HepG2 (cell line): ENCODE measurements at regions not wholly inside any gene's neighbourhood (a gene's known extent, or its start where the extent isn't known, plus 50 kb on each side); places are given as distances from the start of the nearest gene placed in this dataset.

ENCODE experiments used
- ATF4 ChIP-seq, 2 experiments: fragments of 450-650 bp in 1 of 2; sonication (generic) in 1 of 2; formaldehyde crosslinking; IDR thresholded peaks; 2 replicates each; pipeline versions ENCODE4 v1.5.0 to v1.8.0; 2020 to 2022; ENCODE audit warnings: mild to moderate bottlenecking in 1 of 2, missing genetic modification reagents in 1 of 2
- FOXK1 ChIP-seq: sonication (generic); formaldehyde crosslinking; IDR thresholded peaks from 2 replicates; pipeline ENCODE4 v1.4.0; 2020; ENCODE audit warnings: low read depth, missing genetic modification reagents, borderline replicate concordance
- HNRNPLL ChIP-seq: fragments of 200-400 bp; formaldehyde crosslinking; IDR thresholded peaks from 2 replicates; pipeline ENCODE4 v1.6.1; 2017; ENCODE audit warnings: mild to moderate bottlenecking, low read depth, low read length; ENCODE audit not compliant: poor library complexity, severe bottlenecking
- MEF2D ChIP-seq: sonication (generic); formaldehyde crosslinking; IDR thresholded peaks from 2 replicates; pipeline ENCODE4 v1.5.1; 2020; ENCODE audit warnings: mild to moderate bottlenecking, missing genetic modification reagents
- NCOA5 ChIP-seq: sonication (generic); formaldehyde crosslinking; IDR thresholded peaks from 2 replicates; pipeline ENCODE4 v1.4.0; 2020; ENCODE audit warnings: missing genetic modification reagents
- PCBP2 ChIP-seq: fragments of 200-400 bp; formaldehyde crosslinking; optimal IDR thresholded peaks from 2 replicates; pipeline ENCODE3; 2018; ENCODE audit warnings: low read length, low read depth; ENCODE audit not compliant: poor library complexity, severe bottlenecking
- SKI ChIP-seq: fragments of 450-650 bp; IDR thresholded peaks from one replicate; pipeline ENCODE4 v1.6.1; 2018; ENCODE audit warnings: mild to moderate bottlenecking; ENCODE audit not compliant: partially characterized antibody
- SMYD3 ChIP-seq: sonication (generic); formaldehyde crosslinking; IDR thresholded peaks from 2 replicates; pipeline ENCODE4 v1.8.1; 2023; ENCODE audit warnings: mild to moderate bottlenecking, missing genetic modification reagents
- SNAI1 ChIP-seq: sonication (generic); formaldehyde crosslinking; IDR thresholded peaks from 2 replicates; pipeline ENCODE4 v1.5.0; 2020; ENCODE audit warnings: mild to moderate bottlenecking, missing genetic modification reagents, borderline replicate concordance
- TRIM24 ChIP-seq: sonication (generic); formaldehyde crosslinking; IDR thresholded peaks from 2 replicates; pipeline ENCODE4 v1.8.0; 2022; ENCODE audit warnings: mild to moderate bottlenecking, missing genetic modification reagents
- ZMYM3 ChIP-seq: sonication (generic); formaldehyde crosslinking; IDR thresholded peaks from 2 replicates; pipeline ENCODE4 v1.5.1; 2020; ENCODE audit warnings: mild to moderate bottlenecking, missing genetic modification reagents
- ZNF329 ChIP-seq: sonication (generic); formaldehyde crosslinking; IDR thresholded peaks from 2 replicates; pipeline ENCODE4 v1.9.0; 2021; ENCODE audit warnings: low read depth, mild to moderate bottlenecking, missing genetic modification reagents
- ZNF737 ChIP-seq: sonication (generic); formaldehyde crosslinking; IDR thresholded peaks from 2 replicates; pipeline ENCODE4 v1.5.0; 2020; ENCODE audit warnings: missing genetic modification reagents, mild to moderate bottlenecking, borderline replicate concordance
- TF ChIP-seq, protein P1 (sequence below): sonication (generic); formaldehyde crosslinking; IDR thresholded peaks from 2 replicates; pipeline ENCODE4 v1.8.0; 2023; ENCODE audit warnings: mild to moderate bottlenecking, missing genetic modification reagents
- TF ChIP-seq, protein P2 (sequence below): sonication (generic); formaldehyde crosslinking; IDR thresholded peaks from 2 replicates; pipeline ENCODE4 v1.4.0; 2020; ENCODE audit warnings: missing genetic modification reagents, borderline replicate concordance
- TF ChIP-seq, protein P3 (sequence below): sonication (generic); formaldehyde crosslinking; IDR thresholded peaks from 2 replicates; pipeline ENCODE4 v1.4.0; 2020; ENCODE audit warnings: missing genetic modification reagents
- TF ChIP-seq, protein P4 (sequence below): sonication (generic); formaldehyde crosslinking; conservative IDR thresholded peaks from 2 replicates; pipeline ENCODE4 v1.8.0; 2022; ENCODE audit warnings: missing genetic modification reagents

DNA sequence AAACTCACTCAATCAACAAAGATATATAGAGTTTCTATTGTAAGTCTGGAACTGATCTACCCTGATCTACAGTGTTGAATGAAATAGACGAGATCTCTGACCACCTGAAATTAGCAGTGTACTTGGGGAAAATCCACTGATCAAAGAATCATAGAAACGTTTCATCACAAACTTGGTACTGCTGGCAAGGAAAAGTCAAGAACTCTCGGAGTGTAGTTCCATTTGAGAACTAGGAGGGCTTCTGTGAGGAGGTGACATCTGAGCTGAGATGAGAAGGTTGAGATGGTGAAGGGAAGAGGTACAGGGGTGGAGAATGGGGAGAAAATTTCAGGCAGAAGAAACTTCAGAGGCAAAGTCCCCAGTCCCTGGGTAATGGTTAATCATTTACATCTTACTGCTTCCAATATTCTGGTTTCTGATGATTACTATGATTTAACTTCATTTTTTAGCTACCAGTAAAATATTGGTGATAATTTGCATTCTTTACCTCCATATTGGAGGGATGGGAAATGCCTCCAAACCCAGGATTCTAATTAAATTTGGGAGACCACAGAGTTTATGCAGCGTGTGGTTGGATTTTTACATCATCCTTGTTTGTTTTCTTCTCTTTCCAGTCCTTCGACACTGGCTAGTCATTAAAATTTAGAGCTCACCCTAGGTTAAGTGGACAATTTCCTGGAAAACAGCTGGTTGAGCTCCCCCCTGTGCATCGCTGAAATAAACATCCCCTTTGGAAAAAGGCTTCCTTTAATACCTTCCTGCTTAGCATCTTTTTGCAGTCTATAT, 191.9 kb downstream of the BCAS1 start (continued):
- TF ChIP-seq ATF4 (CRISPR knock-in tag; IDR thresholded peaks at IDR 0.05) (peak in 1 of 2 experiments; percentile 80; a peak in 1 of 4 replicates), ZMYM3 (CRISPR knock-in tag) (no peak), ZNF737 (CRISPR knock-in tag) (no peak), SNAI1 (CRISPR knock-in tag) (no peak), FOXK1 (CRISPR knock-in tag) (peak; percentile 47; the same call in 1 of the 2 replicates), ZNF329 (no peak), NCOA5 (CRISPR knock-in tag) (no peak), MEF2D (CRISPR knock-in tag) (peak; percentile 12; the same call in 1 of the 2 replicates), SKI (no peak), TRIM24 (CRISPR knock-in tag) (no peak), HNRNPLL (no peak), PCBP2 (no peak), SMYD3 (CRISPR knock-in tag) (no peak)
- TF ChIP-seq, protein P1, sequence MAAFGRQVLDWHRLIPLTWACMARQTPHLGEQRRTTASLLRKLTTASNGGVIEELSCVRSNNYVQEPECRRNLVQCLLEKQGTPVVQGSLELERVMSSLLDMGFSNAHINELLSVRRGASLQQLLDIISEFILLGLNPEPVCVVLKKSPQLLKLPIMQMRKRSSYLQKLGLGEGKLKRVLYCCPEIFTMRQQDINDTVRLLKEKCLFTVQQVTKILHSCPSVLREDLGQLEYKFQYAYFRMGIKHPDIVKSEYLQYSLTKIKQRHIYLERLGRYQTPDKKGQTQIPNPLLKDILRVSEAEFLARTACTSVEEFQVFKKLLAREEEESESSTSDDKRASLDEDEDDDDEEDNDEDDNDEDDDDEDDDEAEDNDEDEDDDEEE (CRISPR knock-in tag), result no peak
- TF ChIP-seq, protein P2, sequence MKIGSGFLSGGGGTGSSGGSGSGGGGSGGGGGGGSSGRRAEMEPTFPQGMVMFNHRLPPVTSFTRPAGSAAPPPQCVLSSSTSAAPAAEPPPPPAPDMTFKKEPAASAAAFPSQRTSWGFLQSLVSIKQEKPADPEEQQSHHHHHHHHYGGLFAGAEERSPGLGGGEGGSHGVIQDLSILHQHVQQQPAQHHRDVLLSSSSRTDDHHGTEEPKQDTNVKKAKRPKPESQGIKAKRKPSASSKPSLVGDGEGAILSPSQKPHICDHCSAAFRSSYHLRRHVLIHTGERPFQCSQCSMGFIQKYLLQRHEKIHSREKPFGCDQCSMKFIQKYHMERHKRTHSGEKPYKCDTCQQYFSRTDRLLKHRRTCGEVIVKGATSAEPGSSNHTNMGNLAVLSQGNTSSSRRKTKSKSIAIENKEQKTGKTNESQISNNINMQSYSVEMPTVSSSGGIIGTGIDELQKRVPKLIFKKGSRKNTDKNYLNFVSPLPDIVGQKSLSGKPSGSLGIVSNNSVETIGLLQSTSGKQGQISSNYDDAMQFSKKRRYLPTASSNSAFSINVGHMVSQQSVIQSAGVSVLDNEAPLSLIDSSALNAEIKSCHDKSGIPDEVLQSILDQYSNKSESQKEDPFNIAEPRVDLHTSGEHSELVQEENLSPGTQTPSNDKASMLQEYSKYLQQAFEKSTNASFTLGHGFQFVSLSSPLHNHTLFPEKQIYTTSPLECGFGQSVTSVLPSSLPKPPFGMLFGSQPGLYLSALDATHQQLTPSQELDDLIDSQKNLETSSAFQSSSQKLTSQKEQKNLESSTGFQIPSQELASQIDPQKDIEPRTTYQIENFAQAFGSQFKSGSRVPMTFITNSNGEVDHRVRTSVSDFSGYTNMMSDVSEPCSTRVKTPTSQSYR (CRISPR knock-in tag), result no peak
- TF ChIP-seq, protein P3, sequence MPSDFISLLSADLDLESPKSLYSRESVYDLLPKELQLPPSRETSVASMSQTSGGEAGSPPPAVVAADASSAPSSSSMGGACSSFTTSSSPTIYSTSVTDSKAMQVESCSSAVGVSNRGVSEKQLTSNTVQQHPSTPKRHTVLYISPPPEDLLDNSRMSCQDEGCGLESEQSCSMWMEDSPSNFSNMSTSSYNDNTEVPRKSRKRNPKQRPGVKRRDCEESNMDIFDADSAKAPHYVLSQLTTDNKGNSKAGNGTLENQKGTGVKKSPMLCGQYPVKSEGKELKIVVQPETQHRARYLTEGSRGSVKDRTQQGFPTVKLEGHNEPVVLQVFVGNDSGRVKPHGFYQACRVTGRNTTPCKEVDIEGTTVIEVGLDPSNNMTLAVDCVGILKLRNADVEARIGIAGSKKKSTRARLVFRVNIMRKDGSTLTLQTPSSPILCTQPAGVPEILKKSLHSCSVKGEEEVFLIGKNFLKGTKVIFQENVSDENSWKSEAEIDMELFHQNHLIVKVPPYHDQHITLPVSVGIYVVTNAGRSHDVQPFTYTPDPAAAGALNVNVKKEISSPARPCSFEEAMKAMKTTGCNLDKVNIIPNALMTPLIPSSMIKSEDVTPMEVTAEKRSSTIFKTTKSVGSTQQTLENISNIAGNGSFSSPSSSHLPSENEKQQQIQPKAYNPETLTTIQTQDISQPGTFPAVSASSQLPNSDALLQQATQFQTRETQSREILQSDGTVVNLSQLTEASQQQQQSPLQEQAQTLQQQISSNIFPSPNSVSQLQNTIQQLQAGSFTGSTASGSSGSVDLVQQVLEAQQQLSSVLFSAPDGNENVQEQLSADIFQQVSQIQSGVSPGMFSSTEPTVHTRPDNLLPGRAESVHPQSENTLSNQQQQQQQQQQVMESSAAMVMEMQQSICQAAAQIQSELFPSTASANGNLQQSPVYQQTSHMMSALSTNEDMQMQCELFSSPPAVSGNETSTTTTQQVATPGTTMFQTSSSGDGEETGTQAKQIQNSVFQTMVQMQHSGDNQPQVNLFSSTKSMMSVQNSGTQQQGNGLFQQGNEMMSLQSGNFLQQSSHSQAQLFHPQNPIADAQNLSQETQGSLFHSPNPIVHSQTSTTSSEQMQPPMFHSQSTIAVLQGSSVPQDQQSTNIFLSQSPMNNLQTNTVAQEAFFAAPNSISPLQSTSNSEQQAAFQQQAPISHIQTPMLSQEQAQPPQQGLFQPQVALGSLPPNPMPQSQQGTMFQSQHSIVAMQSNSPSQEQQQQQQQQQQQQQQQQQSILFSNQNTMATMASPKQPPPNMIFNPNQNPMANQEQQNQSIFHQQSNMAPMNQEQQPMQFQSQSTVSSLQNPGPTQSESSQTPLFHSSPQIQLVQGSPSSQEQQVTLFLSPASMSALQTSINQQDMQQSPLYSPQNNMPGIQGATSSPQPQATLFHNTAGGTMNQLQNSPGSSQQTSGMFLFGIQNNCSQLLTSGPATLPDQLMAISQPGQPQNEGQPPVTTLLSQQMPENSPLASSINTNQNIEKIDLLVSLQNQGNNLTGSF (CRISPR knock-in tag), result no peak
- TF ChIP-seq, protein P4, sequence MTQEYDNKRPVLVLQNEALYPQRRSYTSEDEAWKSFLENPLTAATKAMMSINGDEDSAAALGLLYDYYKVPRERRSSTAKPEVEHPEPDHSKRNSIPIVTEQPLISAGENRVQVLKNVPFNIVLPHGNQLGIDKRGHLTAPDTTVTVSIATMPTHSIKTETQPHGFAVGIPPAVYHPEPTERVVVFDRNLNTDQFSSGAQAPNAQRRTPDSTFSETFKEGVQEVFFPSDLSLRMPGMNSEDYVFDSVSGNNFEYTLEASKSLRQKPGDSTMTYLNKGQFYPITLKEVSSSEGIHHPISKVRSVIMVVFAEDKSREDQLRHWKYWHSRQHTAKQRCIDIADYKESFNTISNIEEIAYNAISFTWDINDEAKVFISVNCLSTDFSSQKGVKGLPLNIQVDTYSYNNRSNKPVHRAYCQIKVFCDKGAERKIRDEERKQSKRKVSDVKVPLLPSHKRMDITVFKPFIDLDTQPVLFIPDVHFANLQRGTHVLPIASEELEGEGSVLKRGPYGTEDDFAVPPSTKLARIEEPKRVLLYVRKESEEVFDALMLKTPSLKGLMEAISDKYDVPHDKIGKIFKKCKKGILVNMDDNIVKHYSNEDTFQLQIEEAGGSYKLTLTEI (CRISPR knock-in tag), result no peak
